ENCODE measurements at regions not wholly inside any gene's neighbourhood (a gene's known extent, or its start where the extent isn't known, plus 50 kb on each side); places are given as distances from the start of the nearest gene placed in this dataset.
"Not testable (repeated sequence)": the region's sequence is repeated elsewhere in the genome, so short reads cannot be mapped to it uniquely, and the experiment has no call there.

GRCh38 chr11:92453055-92453454 is 228.4 kb downstream of the FAT3 start:
- peaks cover 3% of the 10 kb centered on the region for H3K9me3 Mint-ChIP-seq
- intact Hi-C loops (cut with micrococcal nuclease) = no loop called here
- no peaks in the 10 kb centered on the region for H3K36me3 Mint-ChIP-seq (ENCODE audit: low read depth)
- no peak for DNase-seq (ENCODE audit: low spot score)
- peaks cover 4% of the 10 kb centered on the region for H3K4me1 Mint-ChIP-seq (ENCODE audit: low read depth)
- no peak overlapping the region for H3K27ac Mint-ChIP-seq
- no peak overlapping the region for H3K4me3 Mint-ChIP-seq (ENCODE audit: low read depth)
- no peaks in the 10 kb centered on the region for H3K27me3 Mint-ChIP-seq (ENCODE audit: low read depth)

DNA sequence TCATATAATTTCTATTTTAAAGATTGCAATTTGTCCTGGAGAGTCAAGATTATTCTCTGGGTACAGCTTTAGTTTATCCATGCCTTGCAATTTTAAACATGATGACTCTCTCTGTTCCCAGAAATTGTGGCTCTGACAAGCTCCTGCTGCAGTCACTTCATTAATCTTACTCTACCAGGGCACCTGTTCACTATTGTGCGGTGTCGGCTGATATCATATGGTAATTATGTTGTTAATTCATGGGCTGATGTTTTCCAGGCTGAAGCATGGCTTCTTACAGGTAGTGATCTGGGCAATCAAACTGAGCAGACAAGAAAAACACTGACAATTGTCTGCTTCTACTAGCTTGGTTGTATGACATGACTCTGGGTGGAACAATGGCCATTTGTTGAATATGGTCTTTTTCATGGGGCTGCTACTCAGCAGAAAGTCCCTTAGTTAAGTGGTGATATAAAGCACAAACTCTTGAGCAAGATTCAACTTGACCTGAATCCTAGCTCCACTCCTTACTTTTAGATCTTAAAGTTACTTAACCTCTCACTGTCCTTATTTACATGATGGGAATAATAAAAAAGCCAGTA is 230.7 kb downstream of the FAT3 start:
- intact Hi-C loops (cut with micrococcal nuclease) = no loop called here

DNA sequence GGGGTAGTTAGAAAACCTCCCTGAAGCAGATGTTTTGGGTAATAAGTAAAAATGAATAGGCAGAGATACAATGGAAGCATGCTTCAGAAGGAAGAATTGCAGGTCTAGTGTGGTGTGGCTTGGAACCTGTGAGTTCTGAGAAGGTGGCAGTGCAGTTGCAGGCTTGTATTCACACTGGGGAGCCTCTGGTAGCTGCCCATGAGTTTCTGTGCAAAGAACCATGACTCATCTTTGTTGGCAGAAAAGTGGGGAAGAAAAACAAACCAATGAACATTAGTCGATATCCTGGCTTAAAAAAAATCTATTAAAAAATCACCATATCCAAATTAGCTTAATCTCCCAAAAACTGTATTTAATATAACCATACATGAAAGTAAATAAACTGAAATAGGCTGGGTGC is 232.6 kb downstream of the FAT3 start:
- H3K27me3 Mint-ChIP-seq (ENCODE audit: low read depth) = no peaks in the 10 kb centered on the region

More for the DNA sequence above, 230.7 kb downstream of the FAT3 start:
- Mint-ChIP-seq H3K9me3 (peaks cover 3% of the 10 kb centered on the region), H3K27ac (no peak overlapping the region), H3K27me3 (ENCODE audit: low read depth) (no peaks in the 10 kb centered on the region), H3K4me1 (ENCODE audit: low read depth) (peaks cover 4% of the 10 kb centered on the region), H3K36me3 (ENCODE audit: low read depth) (no peaks in the 10 kb centered on the region), H3K4me3 (ENCODE audit: low read depth) (no peak overlapping the region)
- no peak for DNase-seq (ENCODE audit: low spot score)

GRCh38 chr11:92458486-92458885 is 233.9 kb downstream of the FAT3 start:
- intact Hi-C loops (cut with micrococcal nuclease) = no loop called here
- no peak overlapping the region for H3K4me3 Mint-ChIP-seq (ENCODE audit: low read depth)
- no peaks in the 10 kb centered on the region for H3K27me3 Mint-ChIP-seq (ENCODE audit: low read depth)
- DNase-seq (ENCODE audit: low spot score) = no peak
- no peaks in the 10 kb centered on the region for H3K36me3 Mint-ChIP-seq (ENCODE audit: low read depth)
- no peaks in the 10 kb centered on the region for H3K4me1 Mint-ChIP-seq (ENCODE audit: low read depth)
- H3K9me3 Mint-ChIP-seq = no peaks in the 10 kb centered on the region
- no peak overlapping the region for H3K27ac Mint-ChIP-seq

More for the DNA sequence above, 232.6 kb downstream of the FAT3 start:
- intact Hi-C loops (cut with micrococcal nuclease) = no loop called here
- H3K27ac Mint-ChIP-seq = no peak overlapping the region
- DNase-seq (ENCODE audit: low spot score) = no peak
- H3K9me3 Mint-ChIP-seq = peaks cover under 1% of the 10 kb centered on the region
- peaks cover 4% of the 10 kb centered on the region for H3K4me1 Mint-ChIP-seq (ENCODE audit: low read depth)
- H3K4me3 Mint-ChIP-seq (ENCODE audit: low read depth) = no peak overlapping the region
- H3K36me3 Mint-ChIP-seq (ENCODE audit: low read depth) = no peaks in the 10 kb centered on the region

DNA sequence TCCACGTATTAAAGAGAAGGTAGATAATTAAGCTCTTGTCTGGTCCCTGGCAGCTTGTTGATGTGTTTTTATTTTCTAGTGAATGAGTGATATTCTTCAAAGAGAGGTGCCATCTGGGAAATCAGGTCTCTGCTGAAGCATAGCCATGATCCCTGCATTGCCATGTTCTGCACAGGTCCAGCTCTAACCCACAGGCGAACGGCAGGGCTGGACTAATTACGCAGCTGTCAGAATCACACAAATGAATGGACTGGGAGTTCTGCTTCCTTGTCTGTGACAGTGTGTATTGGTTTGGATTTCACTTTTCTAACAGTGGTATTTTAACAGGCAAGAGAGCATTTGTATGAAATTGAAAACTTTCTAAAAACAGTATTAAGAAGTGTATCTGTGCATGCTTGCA is 235.6 kb downstream of the FAT3 start:
- Mint-ChIP-seq H3K9me3 (no peaks in the 10 kb centered on the region), H3K27ac (no peak overlapping the region), H3K36me3 (ENCODE audit: low read depth) (no peaks in the 10 kb centered on the region), H3K4me3 (ENCODE audit: low read depth) (no peak overlapping the region), H3K4me1 (ENCODE audit: low read depth) (no peaks in the 10 kb centered on the region), H3K27me3 (ENCODE audit: low read depth) (no peaks in the 10 kb centered on the region)
- no peak for DNase-seq (ENCODE audit: low spot score)
- intact Hi-C loops (cut with micrococcal nuclease) = no loop called here

DNA sequence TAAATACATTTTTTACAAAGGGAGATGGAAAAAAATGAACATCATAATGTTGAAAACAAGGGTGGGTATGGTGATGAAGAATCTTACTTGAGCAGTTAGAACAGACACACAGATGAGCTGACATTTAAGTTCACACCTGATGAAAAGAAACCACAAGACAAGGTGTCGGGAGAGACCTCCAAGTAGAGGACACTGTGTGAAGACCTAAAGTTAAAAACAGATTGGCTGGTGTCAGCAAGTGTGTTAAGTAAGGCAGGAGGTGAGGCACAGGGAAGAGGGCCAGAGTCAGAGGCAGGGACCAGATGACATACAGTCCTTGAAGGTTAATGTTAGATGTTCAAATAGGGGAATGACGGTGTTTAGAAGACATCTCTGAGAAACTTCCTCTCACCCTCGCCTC is 236.8 kb downstream of the FAT3 start:
- intact Hi-C loops (cut with micrococcal nuclease) = no loop called here
- no peak for DNase-seq (ENCODE audit: low spot score)
- H3K36me3 Mint-ChIP-seq (ENCODE audit: low read depth) = no peaks in the 10 kb centered on the region
- no peak overlapping the region for H3K27ac Mint-ChIP-seq
- no peaks in the 10 kb centered on the region for H3K27me3 Mint-ChIP-seq (ENCODE audit: low read depth)
- H3K4me1 Mint-ChIP-seq (ENCODE audit: low read depth) = no peaks in the 10 kb centered on the region
- H3K4me3 Mint-ChIP-seq (ENCODE audit: low read depth) = no peak overlapping the region
- H3K9me3 Mint-ChIP-seq = no peaks in the 10 kb centered on the region

DNA sequence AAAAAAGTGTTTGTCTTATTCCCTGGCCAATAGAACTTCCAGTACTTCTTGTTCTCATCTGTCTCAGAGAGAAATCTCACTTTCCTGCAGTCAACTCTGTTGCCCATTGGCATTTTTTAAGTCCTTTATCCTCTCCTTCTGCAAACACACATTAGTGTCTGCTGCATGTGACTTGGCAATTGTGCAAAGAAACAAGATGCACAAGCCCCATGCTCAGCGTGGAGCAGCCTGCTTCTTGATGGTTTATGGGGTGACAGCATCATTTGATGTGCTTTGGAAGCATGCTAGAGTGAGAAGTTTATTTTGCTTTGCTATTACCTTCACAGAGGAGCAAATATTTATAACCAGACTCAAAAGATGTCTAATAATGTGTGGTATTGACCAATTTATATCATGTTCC is 238.2 kb downstream of the FAT3 start:
- no peak overlapping the region for H3K4me3 Mint-ChIP-seq (ENCODE audit: low read depth)
- no peaks in the 10 kb centered on the region for H3K9me3 Mint-ChIP-seq
- intact Hi-C loops (cut with micrococcal nuclease) = no loop called here
- no peaks in the 10 kb centered on the region for H3K4me1 Mint-ChIP-seq (ENCODE audit: low read depth)
- no peak overlapping the region for H3K27ac Mint-ChIP-seq
- no peak for DNase-seq (ENCODE audit: low spot score)
- no peaks in the 10 kb centered on the region for H3K36me3 Mint-ChIP-seq (ENCODE audit: low read depth)
- H3K27me3 Mint-ChIP-seq (ENCODE audit: low read depth) = no peaks in the 10 kb centered on the region

- no peaks in the 10 kb centered on the region for H3K4me1 Mint-ChIP-seq (ENCODE audit: low read depth)
- H3K27me3 Mint-ChIP-seq (ENCODE audit: low read depth) = no peaks in the 10 kb centered on the region
- DNase-seq (ENCODE audit: low spot score) = no peak
- intact Hi-C loops (cut with micrococcal nuclease) = no loop called here
- no peak overlapping the region for H3K4me3 Mint-ChIP-seq (ENCODE audit: low read depth)
- no peak overlapping the region for H3K27ac Mint-ChIP-seq
- H3K9me3 Mint-ChIP-seq = no peaks in the 10 kb centered on the region
- H3K36me3 Mint-ChIP-seq (ENCODE audit: low read depth) = no peaks in the 10 kb centered on the region
Measured at GRCh38 chr11:92464822-92465221, 240.2 kb downstream of the FAT3 start.

DNA sequence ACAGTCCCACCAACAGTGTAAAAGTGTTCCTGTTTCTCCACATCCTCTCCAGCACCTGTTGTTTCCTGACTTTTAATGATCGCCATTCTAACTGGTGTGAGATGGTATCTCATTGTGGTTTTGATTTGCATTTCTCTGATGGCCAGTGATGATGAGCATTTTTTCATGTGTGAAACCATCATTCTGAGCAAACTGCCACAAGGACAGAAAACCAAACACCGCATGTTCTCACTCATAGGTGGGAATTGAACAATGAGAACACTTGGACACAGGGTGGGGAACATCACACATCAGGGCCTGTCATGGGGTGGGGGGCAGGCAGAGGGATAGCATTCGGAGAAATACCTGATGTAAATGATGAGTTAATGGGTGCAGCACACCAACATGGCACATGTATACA is 240.8 kb downstream of the FAT3 start:
- H3K4me1 Mint-ChIP-seq (ENCODE audit: low read depth) = not testable (repeated sequence)

DNA sequence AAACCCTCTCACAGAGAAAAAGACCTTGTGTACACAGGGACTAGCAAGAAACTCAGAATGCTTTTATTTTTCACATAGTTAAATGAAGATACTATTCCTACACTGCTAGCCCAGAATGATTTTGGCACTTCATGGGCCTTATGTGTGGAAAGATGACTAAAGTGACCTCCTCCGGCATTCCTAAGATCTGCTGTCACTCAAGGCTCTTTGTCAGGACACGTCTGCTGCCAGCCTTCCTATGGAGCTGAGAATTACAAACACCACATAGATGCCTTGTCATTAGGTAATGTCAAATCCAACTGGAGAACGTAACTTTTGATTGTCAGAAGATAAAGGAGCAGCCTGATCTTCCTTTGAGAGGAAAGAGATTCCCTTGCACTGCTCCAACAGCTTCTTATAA is 249.1 kb downstream of the FAT3 start:
- no peak for DNase-seq (ENCODE audit: low spot score)
- intact Hi-C loops (cut with micrococcal nuclease) = no loop called here
- Mint-ChIP-seq H3K27ac (no peak overlapping the region), H3K4me3 (ENCODE audit: low read depth) (no peak overlapping the region), H3K9me3 (no peaks in the 10 kb centered on the region), H3K4me1 (ENCODE audit: low read depth) (no peaks in the 10 kb centered on the region), H3K27me3 (ENCODE audit: low read depth) (no peaks in the 10 kb centered on the region), H3K36me3 (ENCODE audit: low read depth) (no peaks in the 10 kb centered on the region)

More for the DNA sequence above, 240.8 kb downstream of the FAT3 start:
- intact Hi-C loops (cut with micrococcal nuclease); H3K27ac Mint-ChIP-seq; H3K4me3 Mint-ChIP-seq (ENCODE audit: low read depth); DNase-seq (ENCODE audit: low spot score); H3K9me3 Mint-ChIP-seq; H3K27me3 Mint-ChIP-seq (ENCODE audit: low read depth); H3K36me3 Mint-ChIP-seq (ENCODE audit: low read depth): not testable (repeated sequence)

GRCh38 chr11:92475316-92475715 is 250.7 kb downstream of the FAT3 start:
- Mint-ChIP-seq H3K27ac (no peak overlapping the region), H3K27me3 (ENCODE audit: low read depth) (no peaks in the 10 kb centered on the region), H3K9me3 (no peaks in the 10 kb centered on the region), H3K4me1 (ENCODE audit: low read depth) (no peaks in the 10 kb centered on the region), H3K36me3 (ENCODE audit: low read depth) (no peaks in the 10 kb centered on the region), H3K4me3 (ENCODE audit: low read depth) (no peak overlapping the region)
- intact Hi-C loops (cut with micrococcal nuclease) = no loop called here
- DNase-seq (ENCODE audit: low spot score) = no peak

- H3K27me3 Mint-ChIP-seq (ENCODE audit: low read depth) = no peaks in the 10 kb centered on the region
- H3K4me1 Mint-ChIP-seq (ENCODE audit: low read depth) = no peaks in the 10 kb centered on the region
- no peaks in the 10 kb centered on the region for H3K9me3 Mint-ChIP-seq
- H3K4me3 Mint-ChIP-seq (ENCODE audit: low read depth) = no peak overlapping the region
- intact Hi-C loops (cut with micrococcal nuclease) = no loop called here
- no peak overlapping the region for H3K27ac Mint-ChIP-seq
- H3K36me3 Mint-ChIP-seq (ENCODE audit: low read depth) = no peaks in the 10 kb centered on the region
- no peak for DNase-seq (ENCODE audit: low spot score)
Measured at GRCh38 chr11:92475819-92476218, 251.2 kb downstream of the FAT3 start.

DNA sequence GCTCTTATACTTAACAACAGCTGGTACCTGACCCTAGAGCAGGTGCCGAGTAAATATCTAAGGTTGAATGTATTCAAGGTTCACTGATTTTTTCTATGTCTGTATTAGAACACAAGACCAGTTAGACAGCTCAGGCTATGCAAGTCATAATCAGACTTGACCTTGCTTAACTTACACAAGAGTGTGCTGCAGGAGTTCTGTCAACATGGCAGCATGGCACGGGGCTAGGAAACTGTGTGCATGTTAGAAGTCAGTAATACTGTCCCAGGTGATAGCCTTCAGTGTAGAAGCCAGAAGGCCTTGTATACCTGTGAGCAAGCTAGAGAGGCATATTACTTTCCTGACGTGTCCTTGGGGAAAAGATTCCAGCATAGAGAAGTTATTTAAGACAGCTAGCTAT is 253.1 kb downstream of the FAT3 start:
- H3K27me3 Mint-ChIP-seq (ENCODE audit: low read depth) = no peaks in the 10 kb centered on the region
- no peaks in the 10 kb centered on the region for H3K36me3 Mint-ChIP-seq (ENCODE audit: low read depth)
- H3K9me3 Mint-ChIP-seq = no peaks in the 10 kb centered on the region
- DNase-seq (ENCODE audit: low spot score) = no peak
- intact Hi-C loops (cut with micrococcal nuclease) = no loop called here
- H3K4me3 Mint-ChIP-seq (ENCODE audit: low read depth) = no peak overlapping the region
- no peaks in the 10 kb centered on the region for H3K4me1 Mint-ChIP-seq (ENCODE audit: low read depth)
- H3K27ac Mint-ChIP-seq = no peak overlapping the region

- H3K36me3 Mint-ChIP-seq (ENCODE audit: low read depth) = no peaks in the 10 kb centered on the region
- intact Hi-C loops (cut with micrococcal nuclease) = no loop called here
- H3K9me3 Mint-ChIP-seq = no peaks in the 10 kb centered on the region
- no peaks in the 10 kb centered on the region for H3K27me3 Mint-ChIP-seq (ENCODE audit: low read depth)
- H3K4me1 Mint-ChIP-seq (ENCODE audit: low read depth) = no peaks in the 10 kb centered on the region
- H3K4me3 Mint-ChIP-seq (ENCODE audit: low read depth) = no peak overlapping the region
- DNase-seq (ENCODE audit: low spot score) = no peak
- H3K27ac Mint-ChIP-seq = no peak overlapping the region
Measured at GRCh38 chr11:92480499-92480898, 255.9 kb downstream of the FAT3 start.

Data from activated T-helper 2 cell treated with anti-CD3 and anti-CD28 coated beads, Interferon-gamma antibody, Interleukin-2, Interleukin-4, amounts not matched to agents 10 μg/mL and 5 μg/mL and 100 μg/mL, durations not matched to agents 14 hours and 24 hours and 36 hours (primary cell).